ENCODE measurements at regions not wholly inside any gene's neighbourhood (a gene's known extent, or its start where the extent isn't known, plus 50 kb on each side); places are given as distances from the start of the nearest gene placed in this dataset.

GRCh38 chr17:14771543-14771942 lies 470.7 kb downstream of the HS3ST3B1 start:
- no peak for TF ChIP-seq CTCF (IDR thresholded peaks at IDR 0.05; ENCODE audit: extremely low read depth, missing control alignments)
- DNase-seq (ENCODE audit: low spot score): no peak

- no peak for TF ChIP-seq CTCF (IDR thresholded peaks at IDR 0.05; ENCODE audit: extremely low read depth, missing control alignments)
- no peak for DNase-seq (ENCODE audit: low spot score)
Observed at GRCh38 chr17:14768923-14769322, 468.0 kb downstream of the HS3ST3B1 start.

GRCh38 chr17:14762736-14763479 lies 462.0 kb downstream of the HS3ST3B1 start:
- TF ChIP-seq CTCF (IDR thresholded peaks at IDR 0.05; ENCODE audit: extremely low read depth, missing control alignments): no peak
- DNase-seq (ENCODE audit: low spot score): no peak

- no peak for DNase-seq (ENCODE audit: low spot score)
- no peak for TF ChIP-seq CTCF (IDR thresholded peaks at IDR 0.05; ENCODE audit: extremely low read depth, missing control alignments)
Observed at GRCh38 chr17:14760719-14761411, 460.0 kb downstream of the HS3ST3B1 start.

GRCh38 chr17:14760212-14760611 lies 459.3 kb downstream of the HS3ST3B1 start:
- TF ChIP-seq CTCF (IDR thresholded peaks at IDR 0.05; ENCODE audit: extremely low read depth, missing control alignments): no peak
- no peak for DNase-seq (ENCODE audit: low spot score)

GRCh38 chr17:14759325-14759724 lies 458.4 kb downstream of the HS3ST3B1 start:
- TF ChIP-seq CTCF (IDR thresholded peaks at IDR 0.05; ENCODE audit: extremely low read depth, missing control alignments): no peak
- DNase-seq (ENCODE audit: low spot score): no peak

GRCh38 chr17:14756479-14756878 lies 455.6 kb downstream of the HS3ST3B1 start:
- TF ChIP-seq CTCF (IDR thresholded peaks at IDR 0.05; ENCODE audit: extremely low read depth, missing control alignments): no peak
- DNase-seq (ENCODE audit: low spot score): no peak
